ENCODE measurements at regions not wholly inside any gene's neighbourhood (a gene's known extent, or its start where the extent isn't known, plus 50 kb on each side); places are given as distances from the start of the nearest gene placed in this dataset.

GRCh38 chr5:8493176-8493575, 624.2 kb downstream of the MTRR start:
- no peak for DNase-seq
- no peak overlapping the region for H3K9ac ChIP-seq
- no peak overlapping the region for H3K4me2 ChIP-seq
- no peaks in the 10 kb centered on the region for H3K27me3 ChIP-seq (ENCODE audit: insufficient read depth)
- no peak overlapping the region for H2AFZ ChIP-seq (ENCODE audit: low read depth)
- POLR2A ChIA-PET = no interaction called here
- TF ChIP-seq SMC3 (IDR thresholded peaks at IDR 0.05; ENCODE audit: low read depth, low read length) (no peak), MXI1 (IDR thresholded peaks at IDR 0.05; ENCODE audit: low read depth, low read length) (no peak), FOXJ3 (CRISPR knock-in tag; IDR thresholded peaks at IDR 0.05) (no peak), PBX3 (IDR thresholded peaks at IDR 0.05) (no peak), CTCF (IDR thresholded peaks at IDR 0.05) (no peak), FOSL2 (IDR thresholded peaks at IDR 0.05; ENCODE audit: borderline replicate concordance, low read depth) (no peak), ZBTB33 (IDR thresholded peaks at IDR 0.05; ENCODE audit: borderline replicate concordance, low read depth) (no peak), NFIC (IDR thresholded peaks at IDR 0.05; ENCODE audit: borderline replicate concordance) (no peak), ELF1 (IDR thresholded peaks at IDR 0.05) (no peak), TEAD4 (IDR thresholded peaks at IDR 0.05; ENCODE audit: borderline replicate concordance, insufficient read depth) (no peak), CHD2 (IDR thresholded peaks at IDR 0.05; ENCODE audit: low read length, partially characterized antibody) (no peak), TCF12 (IDR thresholded peaks at IDR 0.05) (no peak), REST (IDR thresholded peaks at IDR 0.05; ENCODE audit: low read depth, low read length) (no peak), GABPA (IDR thresholded peaks at IDR 0.05; ENCODE audit: low read depth) (no peak), TAF1 (IDR thresholded peaks at IDR 0.05; ENCODE audit: borderline replicate concordance, low read depth, low read length) (no peak), RFX5 (IDR thresholded peaks at IDR 0.05; ENCODE audit: low read length) (no peak), FOXM1 (IDR thresholded peaks at IDR 0.05; ENCODE audit: low read depth) (no peak)
- no peaks in the 10 kb centered on the region for H3K79me2 ChIP-seq (ENCODE audit: insufficient read depth)
- H3K36me3 ChIP-seq (replicated peaks in 1 of 2; ENCODE audit: control insufficient read depth in 1 of 2, insufficient read depth in 2 of 2, low read length in 1 of 2) = no peaks in the 10 kb centered on the region
- H3K9me2 ChIP-seq = no peaks in the 10 kb centered on the region
- CTCF ChIA-PET = interaction anchor here (1.1 kb wide), 1 partner anchor 1031 kb away, joined by 3 read pairs; no protein-coding TSS in a partner anchor
- no peak overlapping the region for H3K4me3 ChIP-seq (ENCODE audit: low read depth in 2 of 2, low read length in 1 of 2)
- H3F3A ChIP-seq (replicated peaks; ENCODE audit: insufficient read depth) = no peaks in the 10 kb centered on the region
- H3K27ac ChIP-seq (ENCODE audit: low read depth in 2 of 2, low read length in 1 of 2) = no peak overlapping the region
- H3K4me1 ChIP-seq (ENCODE audit: control insufficient read depth in 1 of 2, insufficient read depth in 2 of 2, low read depth in 1 of 2, low read length in 1 of 2) = no peaks in the 10 kb centered on the region
- H3K9me3 ChIP-seq = no peaks in the 10 kb centered on the region
- no peaks in the 10 kb centered on the region for H4K20me1 ChIP-seq (ENCODE audit: insufficient read depth)

Measured in SK-N-SH (cell line).